ENCODE measurements at regions not wholly inside any gene's neighbourhood (a gene's known extent, or its start where the extent isn't known, plus 50 kb on each side); places are given as distances from the start of the nearest gene placed in this dataset.

- no peak for DNase-seq (ENCODE audit: low read depth)
- TF ChIP-seq, protein P1, sequence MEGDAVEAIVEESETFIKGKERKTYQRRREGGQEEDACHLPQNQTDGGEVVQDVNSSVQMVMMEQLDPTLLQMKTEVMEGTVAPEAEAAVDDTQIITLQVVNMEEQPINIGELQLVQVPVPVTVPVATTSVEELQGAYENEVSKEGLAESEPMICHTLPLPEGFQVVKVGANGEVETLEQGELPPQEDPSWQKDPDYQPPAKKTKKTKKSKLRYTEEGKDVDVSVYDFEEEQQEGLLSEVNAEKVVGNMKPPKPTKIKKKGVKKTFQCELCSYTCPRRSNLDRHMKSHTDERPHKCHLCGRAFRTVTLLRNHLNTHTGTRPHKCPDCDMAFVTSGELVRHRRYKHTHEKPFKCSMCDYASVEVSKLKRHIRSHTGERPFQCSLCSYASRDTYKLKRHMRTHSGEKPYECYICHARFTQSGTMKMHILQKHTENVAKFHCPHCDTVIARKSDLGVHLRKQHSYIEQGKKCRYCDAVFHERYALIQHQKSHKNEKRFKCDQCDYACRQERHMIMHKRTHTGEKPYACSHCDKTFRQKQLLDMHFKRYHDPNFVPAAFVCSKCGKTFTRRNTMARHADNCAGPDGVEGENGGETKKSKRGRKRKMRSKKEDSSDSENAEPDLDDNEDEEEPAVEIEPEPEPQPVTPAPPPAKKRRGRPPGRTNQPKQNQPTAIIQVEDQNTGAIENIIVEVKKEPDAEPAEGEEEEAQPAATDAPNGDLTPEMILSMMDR (conservative IDR thresholded peaks at IDR 0.05; ENCODE audit: control insufficient read depth, insufficient read depth, low read depth, low read length): no peak
- no peak overlapping the region for H3K4me3 ChIP-seq (ENCODE audit: control insufficient read depth, low read depth, low read length)
Observed at GRCh38 chr1:101511202-101511891, 274.5 kb downstream of the S1PR1 start.

DNA sequence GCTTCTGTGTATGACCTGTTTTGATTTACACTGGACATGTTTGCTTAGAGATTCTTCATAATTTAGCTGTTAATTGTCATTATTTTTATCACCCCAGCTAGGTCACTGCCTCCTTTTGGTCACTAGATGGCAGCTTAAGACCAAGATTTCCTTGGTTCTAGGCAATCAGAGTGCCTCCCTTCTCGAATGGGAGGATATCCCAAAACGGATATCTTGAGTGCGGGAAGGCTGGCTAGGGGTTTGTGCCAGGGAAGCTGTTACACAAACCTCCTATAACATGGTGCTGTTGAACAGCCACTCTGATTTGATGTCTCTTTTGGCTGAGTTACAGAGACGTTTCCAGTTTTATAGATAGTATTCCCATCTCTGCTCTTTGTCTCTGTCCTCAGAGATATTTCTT lies 283.5 kb downstream of the S1PR1 start:
- TF ChIP-seq, protein P1 (conservative IDR thresholded peaks at IDR 0.05; ENCODE audit: control insufficient read depth, insufficient read depth, low read depth, low read length): peak; percentile 82
- no peak overlapping the region for H3K4me3 ChIP-seq (ENCODE audit: control insufficient read depth, low read depth, low read length)
- DNase-seq (ENCODE audit: low read depth): peak; percentile 48

DNA sequence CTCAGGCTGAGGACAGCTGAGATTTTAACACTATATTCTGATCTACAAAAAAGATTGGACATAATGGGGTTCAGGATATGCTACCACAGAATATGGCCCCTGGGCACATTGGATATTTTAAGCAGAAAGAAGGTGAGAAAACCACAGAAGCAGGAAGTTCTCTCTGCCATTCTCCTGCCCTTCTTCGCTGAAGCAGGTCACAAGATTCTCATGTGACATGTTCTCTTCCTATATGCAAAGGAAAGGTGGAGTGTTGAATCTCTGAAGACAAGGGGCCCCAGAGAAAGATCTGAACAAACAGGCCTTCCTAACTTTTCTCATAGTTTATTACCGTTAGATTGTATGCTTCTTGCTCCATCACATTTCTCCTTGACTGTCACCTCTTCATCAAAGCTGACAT lies 285.7 kb downstream of the S1PR1 start:
- H3K4me3 ChIP-seq (ENCODE audit: control insufficient read depth, low read depth, low read length): no peak overlapping the region
- TF ChIP-seq, protein P1 (conservative IDR thresholded peaks at IDR 0.05; ENCODE audit: control insufficient read depth, insufficient read depth, low read depth, low read length): no peak
- DNase-seq (ENCODE audit: low read depth): no peak

GRCh38 chr1:101526813-101527212 lies 290.0 kb downstream of the S1PR1 start:
- no peak overlapping the region for H3K4me3 ChIP-seq (ENCODE audit: control insufficient read depth, low read depth, low read length)
- no peak for DNase-seq (ENCODE audit: low read depth)
- TF ChIP-seq, protein P1 (conservative IDR thresholded peaks at IDR 0.05; ENCODE audit: control insufficient read depth, insufficient read depth, low read depth, low read length): no peak

DNA sequence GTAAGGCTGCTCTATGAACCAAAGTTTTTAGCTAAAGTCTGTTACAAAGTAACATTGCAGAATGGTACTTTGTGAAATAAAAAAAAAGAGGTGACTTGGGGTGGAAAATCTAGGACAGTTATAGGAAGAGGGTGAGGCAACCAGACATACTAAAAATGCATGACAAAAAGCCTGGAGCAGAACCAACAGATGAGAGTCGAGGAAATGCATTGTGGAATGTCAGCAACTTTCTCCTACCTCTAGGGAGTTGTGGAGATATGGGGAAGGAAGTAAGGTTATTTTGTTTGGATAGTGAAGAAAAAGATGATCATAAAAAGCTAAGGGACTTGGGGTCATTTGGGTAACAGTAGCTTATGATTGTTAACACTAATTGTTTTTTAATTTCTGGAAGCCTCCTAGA lies 295.6 kb downstream of the S1PR1 start:
- TF ChIP-seq, protein P1 (conservative IDR thresholded peaks at IDR 0.05; ENCODE audit: control insufficient read depth, insufficient read depth, low read depth, low read length): no peak
- H3K4me3 ChIP-seq (ENCODE audit: control insufficient read depth, low read depth, low read length): no peak overlapping the region
- DNase-seq (ENCODE audit: low read depth): no peak

- TF ChIP-seq, protein P1 (conservative IDR thresholded peaks at IDR 0.05; ENCODE audit: control insufficient read depth, insufficient read depth, low read depth, low read length): no peak
- DNase-seq (ENCODE audit: low read depth): no peak
- no peak overlapping the region for H3K4me3 ChIP-seq (ENCODE audit: control insufficient read depth, low read depth, low read length)
Observed at GRCh38 chr1:101540161-101540560, 303.3 kb downstream of the S1PR1 start.
